WTC11 (cell line): ENCODE measurements at regions not wholly inside any gene's neighbourhood (a gene's known extent, or its start where the extent isn't known, plus 50 kb on each side); places are given as distances from the start of the nearest gene placed in this dataset.

Source experiments
- ATAC-seq: fragments of 200-7000 bp; cut with Tn5 transposase; 2 replicates; pipeline ENCODE4 v1.10.0; 2021; ENCODE audit warnings: mild to moderate bottlenecking, moderate library complexity
- CTCF ChIA-PET: fragments of 300-600 bp; sonication (Branson Sonifier 250); formaldehyde crosslinking; loops from one replicate; lab custom pipeline; 2021; ENCODE audit warnings: antibody characterized with exemption; lab: Charles Lee
- POLR2A ChIA-PET: fragments of 350-600 bp; sonication (Branson Sonifier 250); formaldehyde crosslinking; loops from one replicate; lab custom pipeline; 2021; ENCODE audit warnings: antibody characterized with exemption; lab: Charles Lee
- DNase-seq: peaks from one replicate; pipeline ENCODE4 v3.0.0; 2021; ENCODE audit warnings: low spot score
- H3K27ac Mint-ChIP-seq: 2 replicates; pipeline ENCODE4 v1.8.0; 2021; ENCODE audit warnings: mixed read lengths
- H3K27me3 Mint-ChIP-seq: 2 replicates; pipeline ENCODE4 v1.8.0; 2021; ENCODE audit warnings: low read depth, mild to moderate bottlenecking, moderate library complexity, mixed read lengths
- H3K36me3 Mint-ChIP-seq: 2 replicates; pipeline ENCODE4 v1.8.0; 2021; ENCODE audit warnings: mixed read lengths
- H3K4me1 Mint-ChIP-seq: 2 replicates; pipeline ENCODE4 v1.8.0; 2022; ENCODE audit warnings: mixed read lengths
- H3K4me3 Mint-ChIP-seq: 2 replicates; pipeline ENCODE4 v1.8.0; 2021; ENCODE audit warnings: mild to moderate bottlenecking, moderate library complexity, mixed read lengths
- H3K9me3 Mint-ChIP-seq: 2 replicates; pipeline ENCODE4 v1.8.0; 2021; ENCODE audit warnings: mixed read lengths
- ATF1 ChIP-seq: sonication (generic); formaldehyde crosslinking; IDR thresholded peaks from 2 replicates; pipeline ENCODE4 v1.8.1; 2023; ENCODE audit warnings: mild to moderate bottlenecking, moderate library complexity, missing genetic modification reagents
- CBFB ChIP-seq: sonication (generic); formaldehyde crosslinking; IDR thresholded peaks from 2 replicates; pipeline ENCODE4 v1.8.1; 2022; ENCODE audit warnings: mild to moderate bottlenecking, low read depth, missing genetic modification reagents
- ELF4 ChIP-seq: sonication (generic); formaldehyde crosslinking; IDR thresholded peaks from 2 replicates; pipeline ENCODE4 v1.8.1; 2022; ENCODE audit warnings: low read depth, mild to moderate bottlenecking, moderate library complexity, missing genetic modification reagents
- ESRRA ChIP-seq: sonication (generic); formaldehyde crosslinking; IDR thresholded peaks from 2 replicates; pipeline ENCODE4 v1.8.1; 2022; ENCODE audit warnings: mild to moderate bottlenecking, missing genetic modification reagents, borderline replicate concordance
- FOXJ3 ChIP-seq: sonication (generic); formaldehyde crosslinking; IDR thresholded peaks from 2 replicates; pipeline ENCODE4 v1.9.0; 2021; ENCODE audit warnings: missing genetic modification reagents, mild to moderate bottlenecking, borderline replicate concordance
- FOXK1 ChIP-seq: sonication (generic); formaldehyde crosslinking; IDR thresholded peaks from 2 replicates; pipeline ENCODE4 v1.8.0; 2022; ENCODE audit warnings: mild to moderate bottlenecking, moderate library complexity, missing genetic modification reagents
- MYBL2 ChIP-seq: sonication (generic); formaldehyde crosslinking; IDR thresholded peaks from 2 replicates; pipeline ENCODE4 v1.8.1; 2023; ENCODE audit warnings: mild to moderate bottlenecking, moderate library complexity, missing genetic modification reagents
- NFATC4 ChIP-seq: fragments of 250-450 bp; sonication (Bioruptor Pico); IDR thresholded peaks from 2 replicates; pipeline ENCODE4 v1.9.0; 2021; ENCODE audit warnings: mild to moderate bottlenecking
- NR2C2 ChIP-seq: sonication (generic); formaldehyde crosslinking; IDR thresholded peaks from 2 replicates; pipeline ENCODE4 v1.8.0; 2022; ENCODE audit warnings: mild to moderate bottlenecking, missing genetic modification reagents
- RELA ChIP-seq: sonication (generic); formaldehyde crosslinking; IDR thresholded peaks from 2 replicates; pipeline ENCODE4 v1.8.1; 2022; ENCODE audit warnings: missing genetic modification reagents, mild to moderate bottlenecking, borderline replicate concordance
- RORB ChIP-seq: fragments of 250-450 bp; sonication (Bioruptor Pico); IDR thresholded peaks from 2 replicates; pipeline ENCODE4 v1.9.0; 2021; ENCODE audit warnings: mild to moderate bottlenecking
- ZNF121 ChIP-seq: sonication (generic); formaldehyde crosslinking; IDR thresholded peaks from 2 replicates; pipeline ENCODE4 v1.8.0; 2023; ENCODE audit warnings: missing genetic modification reagents
- TF ChIP-seq, protein P1 (sequence below): sonication (generic); formaldehyde crosslinking; IDR thresholded peaks from 2 replicates; pipeline ENCODE4 v1.8.0; 2023; ENCODE audit warnings: missing genetic modification reagents, mild to moderate bottlenecking, borderline replicate concordance
- TF ChIP-seq, protein P2 (sequence below): sonication (generic); formaldehyde crosslinking; IDR thresholded peaks from 2 replicates; pipeline ENCODE4 v1.8.1; 2023; ENCODE audit warnings: mild to moderate bottlenecking, moderate library complexity, missing genetic modification reagents
- TF ChIP-seq, protein P3 (sequence below): fragments of 250-450 bp; sonication (Bioruptor Pico); IDR thresholded peaks from 2 replicates; pipeline ENCODE4 v1.9.0; 2021; ENCODE audit warnings: mild to moderate bottlenecking, borderline replicate concordance
- TF ChIP-seq, protein P4 (sequence below): sonication (generic); formaldehyde crosslinking; IDR thresholded peaks from 2 replicates; pipeline ENCODE4 v1.8.0; 2022; ENCODE audit warnings: mild to moderate bottlenecking, missing genetic modification reagents

DNA sequence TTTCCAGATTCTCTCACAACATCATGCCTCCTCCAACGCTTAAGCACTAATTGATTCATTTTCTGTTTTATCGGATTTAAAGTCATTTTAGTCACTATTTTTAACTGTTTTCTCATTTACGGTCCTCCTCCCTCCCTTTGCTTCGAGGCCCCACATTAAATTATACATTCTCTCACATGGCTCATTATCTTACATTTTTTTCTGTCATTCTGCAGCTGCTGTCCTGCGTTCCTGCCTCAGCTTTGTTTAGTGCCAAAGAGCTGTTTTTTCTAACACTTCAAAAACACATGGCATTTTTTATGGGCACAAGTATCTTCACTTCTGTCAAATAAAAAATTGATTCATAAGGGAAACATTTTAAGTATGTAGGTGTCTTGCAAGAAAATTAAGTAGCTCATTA, 130.1 kb upstream of the FST start (continued):
- TF ChIP-seq ESRRA (CRISPR knock-in tag) (no peak), ZNF121 (CRISPR knock-in tag) (no peak)
- TF ChIP-seq, protein P1, sequence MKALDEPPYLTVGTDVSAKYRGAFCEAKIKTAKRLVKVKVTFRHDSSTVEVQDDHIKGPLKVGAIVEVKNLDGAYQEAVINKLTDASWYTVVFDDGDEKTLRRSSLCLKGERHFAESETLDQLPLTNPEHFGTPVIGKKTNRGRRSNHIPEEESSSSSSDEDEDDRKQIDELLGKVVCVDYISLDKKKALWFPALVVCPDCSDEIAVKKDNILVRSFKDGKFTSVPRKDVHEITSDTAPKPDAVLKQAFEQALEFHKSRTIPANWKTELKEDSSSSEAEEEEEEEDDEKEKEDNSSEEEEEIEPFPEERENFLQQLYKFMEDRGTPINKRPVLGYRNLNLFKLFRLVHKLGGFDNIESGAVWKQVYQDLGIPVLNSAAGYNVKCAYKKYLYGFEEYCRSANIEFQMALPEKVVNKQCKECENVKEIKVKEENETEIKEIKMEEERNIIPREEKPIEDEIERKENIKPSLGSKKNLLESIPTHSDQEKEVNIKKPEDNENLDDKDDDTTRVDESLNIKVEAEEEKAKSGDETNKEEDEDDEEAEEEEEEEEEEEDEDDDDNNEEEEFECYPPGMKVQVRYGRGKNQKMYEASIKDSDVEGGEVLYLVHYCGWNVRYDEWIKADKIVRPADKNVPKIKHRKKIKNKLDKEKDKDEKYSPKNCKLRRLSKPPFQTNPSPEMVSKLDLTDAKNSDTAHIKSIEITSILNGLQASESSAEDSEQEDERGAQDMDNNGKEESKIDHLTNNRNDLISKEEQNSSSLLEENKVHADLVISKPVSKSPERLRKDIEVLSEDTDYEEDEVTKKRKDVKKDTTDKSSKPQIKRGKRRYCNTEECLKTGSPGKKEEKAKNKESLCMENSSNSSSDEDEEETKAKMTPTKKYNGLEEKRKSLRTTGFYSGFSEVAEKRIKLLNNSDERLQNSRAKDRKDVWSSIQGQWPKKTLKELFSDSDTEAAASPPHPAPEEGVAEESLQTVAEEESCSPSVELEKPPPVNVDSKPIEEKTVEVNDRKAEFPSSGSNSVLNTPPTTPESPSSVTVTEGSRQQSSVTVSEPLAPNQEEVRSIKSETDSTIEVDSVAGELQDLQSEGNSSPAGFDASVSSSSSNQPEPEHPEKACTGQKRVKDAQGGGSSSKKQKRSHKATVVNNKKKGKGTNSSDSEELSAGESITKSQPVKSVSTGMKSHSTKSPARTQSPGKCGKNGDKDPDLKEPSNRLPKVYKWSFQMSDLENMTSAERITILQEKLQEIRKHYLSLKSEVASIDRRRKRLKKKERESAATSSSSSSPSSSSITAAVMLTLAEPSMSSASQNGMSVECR (CRISPR knock-in tag), result no peak

DNA sequence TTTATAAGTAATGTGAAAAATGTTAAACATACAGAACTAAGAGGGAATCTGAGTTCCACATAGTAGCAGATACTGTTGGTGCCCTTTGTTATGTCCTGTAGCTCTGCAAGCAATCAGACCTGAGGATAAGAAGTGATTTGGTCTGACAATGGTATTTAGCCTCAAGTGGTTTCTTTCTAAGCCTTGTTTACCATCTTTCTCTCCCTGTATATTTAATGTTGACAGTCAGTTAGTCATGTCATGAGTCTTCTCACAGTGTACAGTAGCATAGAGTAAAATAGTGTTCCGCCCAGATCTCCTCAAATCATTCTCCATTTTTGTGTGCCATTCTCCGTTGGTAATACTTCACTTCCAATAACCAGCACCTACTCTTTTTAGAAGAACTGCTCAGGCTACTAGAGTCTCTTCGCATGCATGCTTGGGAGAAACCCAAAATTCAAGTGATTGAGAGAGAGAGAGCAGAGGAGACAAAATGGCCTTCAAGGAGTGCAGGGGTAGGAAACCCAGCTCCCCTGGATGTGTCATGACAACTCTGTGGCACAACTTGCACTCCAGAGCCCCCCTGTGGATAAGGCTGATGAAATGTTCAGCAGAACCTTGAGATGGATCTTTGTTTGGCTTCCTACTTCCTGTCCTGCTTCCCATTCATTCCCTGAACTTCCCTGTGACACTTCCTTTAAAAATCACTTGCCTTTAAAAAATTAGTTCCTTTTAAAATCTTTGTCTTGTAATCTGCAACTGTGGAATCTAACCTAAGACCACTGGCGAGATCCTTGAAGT, 129.2 kb upstream of the FST start:
- Mint-ChIP-seq H3K9me3 (peaks cover 17% of the 10 kb centered on the region; the same call in 1 of the 2 replicates), H3K27me3 (no peaks in the 10 kb centered on the region; the same call in 1 of the 2 replicates), H3K27ac (no peak overlapping the region), H3K4me1 (peaks cover 16% of the 10 kb centered on the region), H3K4me3 (no peak overlapping the region), H3K36me3 (no peaks in the 10 kb centered on the region)
- ChIA-PET CTCF (no interaction called here), POLR2A (no interaction called here)
- no peak for ATAC-seq
- no peak for DNase-seq
- TF ChIP-seq RELA (CRISPR knock-in tag) (no peak), RORB (CRISPR knock-in tag) (no peak), ATF1 (CRISPR knock-in tag) (no peak), FOXJ3 (CRISPR knock-in tag) (no peak), NR2C2 (CRISPR knock-in tag) (no peak), CBFB (CRISPR knock-in tag) (no peak), NFATC4 (CRISPR knock-in tag) (no peak), MYBL2 (CRISPR knock-in tag) (no peak), FOXK1 (CRISPR knock-in tag) (no peak), ELF4 (CRISPR knock-in tag) (no peak)
- TF ChIP-seq, protein P2, sequence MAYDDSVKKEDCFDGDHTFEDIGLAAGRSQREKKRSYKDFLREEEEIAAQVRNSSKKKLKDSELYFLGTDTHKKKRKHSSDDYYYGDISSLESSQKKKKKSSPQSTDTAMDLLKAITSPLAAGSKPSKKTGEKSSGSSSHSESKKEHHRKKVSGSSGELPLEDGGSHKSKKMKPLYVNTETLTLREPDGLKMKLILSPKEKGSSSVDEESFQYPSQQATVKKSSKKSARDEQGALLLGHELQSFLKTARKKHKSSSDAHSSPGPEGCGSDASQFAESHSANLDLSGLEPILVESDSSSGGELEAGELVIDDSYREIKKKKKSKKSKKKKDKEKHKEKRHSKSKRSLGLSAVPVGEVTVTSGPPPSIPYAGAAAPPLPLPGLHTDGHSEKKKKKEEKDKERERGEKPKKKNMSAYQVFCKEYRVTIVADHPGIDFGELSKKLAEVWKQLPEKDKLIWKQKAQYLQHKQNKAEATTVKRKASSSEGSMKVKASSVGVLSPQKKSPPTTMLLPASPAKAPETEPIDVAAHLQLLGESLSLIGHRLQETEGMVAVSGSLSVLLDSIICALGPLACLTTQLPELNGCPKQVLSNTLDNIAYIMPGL (CRISPR knock-in tag), result no peak
- TF ChIP-seq, protein P1 (CRISPR knock-in tag), result no peak
- TF ChIP-seq, protein P3, sequence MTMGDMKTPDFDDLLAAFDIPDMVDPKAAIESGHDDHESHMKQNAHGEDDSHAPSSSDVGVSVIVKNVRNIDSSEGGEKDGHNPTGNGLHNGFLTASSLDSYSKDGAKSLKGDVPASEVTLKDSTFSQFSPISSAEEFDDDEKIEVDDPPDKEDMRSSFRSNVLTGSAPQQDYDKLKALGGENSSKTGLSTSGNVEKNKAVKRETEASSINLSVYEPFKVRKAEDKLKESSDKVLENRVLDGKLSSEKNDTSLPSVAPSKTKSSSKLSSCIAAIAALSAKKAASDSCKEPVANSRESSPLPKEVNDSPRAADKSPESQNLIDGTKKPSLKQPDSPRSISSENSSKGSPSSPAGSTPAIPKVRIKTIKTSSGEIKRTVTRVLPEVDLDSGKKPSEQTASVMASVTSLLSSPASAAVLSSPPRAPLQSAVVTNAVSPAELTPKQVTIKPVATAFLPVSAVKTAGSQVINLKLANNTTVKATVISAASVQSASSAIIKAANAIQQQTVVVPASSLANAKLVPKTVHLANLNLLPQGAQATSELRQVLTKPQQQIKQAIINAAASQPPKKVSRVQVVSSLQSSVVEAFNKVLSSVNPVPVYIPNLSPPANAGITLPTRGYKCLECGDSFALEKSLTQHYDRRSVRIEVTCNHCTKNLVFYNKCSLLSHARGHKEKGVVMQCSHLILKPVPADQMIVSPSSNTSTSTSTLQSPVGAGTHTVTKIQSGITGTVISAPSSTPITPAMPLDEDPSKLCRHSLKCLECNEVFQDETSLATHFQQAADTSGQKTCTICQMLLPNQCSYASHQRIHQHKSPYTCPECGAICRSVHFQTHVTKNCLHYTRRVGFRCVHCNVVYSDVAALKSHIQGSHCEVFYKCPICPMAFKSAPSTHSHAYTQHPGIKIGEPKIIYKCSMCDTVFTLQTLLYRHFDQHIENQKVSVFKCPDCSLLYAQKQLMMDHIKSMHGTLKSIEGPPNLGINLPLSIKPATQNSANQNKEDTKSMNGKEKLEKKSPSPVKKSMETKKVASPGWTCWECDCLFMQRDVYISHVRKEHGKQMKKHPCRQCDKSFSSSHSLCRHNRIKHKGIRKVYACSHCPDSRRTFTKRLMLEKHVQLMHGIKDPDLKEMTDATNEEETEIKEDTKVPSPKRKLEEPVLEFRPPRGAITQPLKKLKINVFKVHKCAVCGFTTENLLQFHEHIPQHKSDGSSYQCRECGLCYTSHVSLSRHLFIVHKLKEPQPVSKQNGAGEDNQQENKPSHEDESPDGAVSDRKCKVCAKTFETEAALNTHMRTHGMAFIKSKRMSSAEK (CRISPR knock-in tag), result no peak
- TF ChIP-seq, protein P4, sequence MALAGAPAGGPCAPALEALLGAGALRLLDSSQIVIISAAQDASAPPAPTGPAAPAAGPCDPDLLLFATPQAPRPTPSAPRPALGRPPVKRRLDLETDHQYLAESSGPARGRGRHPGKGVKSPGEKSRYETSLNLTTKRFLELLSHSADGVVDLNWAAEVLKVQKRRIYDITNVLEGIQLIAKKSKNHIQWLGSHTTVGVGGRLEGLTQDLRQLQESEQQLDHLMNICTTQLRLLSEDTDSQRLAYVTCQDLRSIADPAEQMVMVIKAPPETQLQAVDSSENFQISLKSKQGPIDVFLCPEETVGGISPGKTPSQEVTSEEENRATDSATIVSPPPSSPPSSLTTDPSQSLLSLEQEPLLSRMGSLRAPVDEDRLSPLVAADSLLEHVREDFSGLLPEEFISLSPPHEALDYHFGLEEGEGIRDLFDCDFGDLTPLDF (CRISPR knock-in tag), result no peak
